Esophagus squamous epithelium (tissue), 4 donors: ENCODE measurements at regions not wholly inside any gene's neighbourhood (a gene's known extent, or its start where the extent isn't known, plus 50 kb on each side); places are given as distances from the start of the nearest gene placed in this dataset.

Experiments used
- CTCF ChIP-seq, 6 experiments: fragments of 450-650 bp in 4 of 6; fragments of 200-600 bp in 2 of 6; sonication (generic) in 2 of 6; IDR thresholded peaks; one replicate each; pipeline ENCODE4 v1.5.1; 2016 to 2019; ENCODE audit warnings: antibody characterized with exemption in 6 of 6, mild to moderate bottlenecking in 4 of 6, moderate library complexity in 4 of 6
- POLR2A ChIP-seq, 4 donors: fragments of 450-650 bp; IDR thresholded peaks; one replicate each; pipeline ENCODE4 v1.6.1; 2017; ENCODE audit warnings: antibody characterized with exemption in 4 of 4, mild to moderate bottlenecking in 4 of 4, moderate library complexity in 3 of 4

- TF ChIP-seq CTCF (IDR thresholded peaks at IDR 0.05) (no peak), POLR2A (IDR thresholded peaks at IDR 0.05) (no peak)
Observed at GRCh38 chr3:146342989-146343388, 92.1 kb upstream of the PLSCR4 start.
